ENCODE measurements at regions not wholly inside any gene's neighbourhood (a gene's known extent, or its start where the extent isn't known, plus 50 kb on each side); places are given as distances from the start of the nearest gene placed in this dataset.

- TF ChIP-seq CTCF (IDR thresholded peaks at IDR 0.05; ENCODE audit: low read depth, low read length), result no peak
- TF ChIP-seq EZH2phosphoT487 (IDR thresholded peaks at IDR 0.05; ENCODE audit: low read depth), result no peak
Observed at GRCh38 chr9:78828521-78828920, 531.6 kb downstream of the PSAT1 start.
